ENCODE measurements at regions not wholly inside any gene's neighbourhood (a gene's known extent, or its start where the extent isn't known, plus 50 kb on each side); places are given as distances from the start of the nearest gene placed in this dataset.

GRCh38 chr7:156151078-156151477 lies 338.8 kb upstream of the SHH start:
- FAIRE-seq (no peak), DNase-seq (ENCODE audit: low read depth in 1 of 2, low spot score in 1 of 2) (no peak), ATAC-seq (no peak)
- H3K4me3 ChIP-seq = no peak overlapping the region
- H3K4me2 ChIP-seq = no peak overlapping the region
- 42% methylated on average over 8 of the region's 8 CpGs for WGBS (ENCODE audit: missing lambda C conversion rate)
- CTCF ChIA-PET = interaction anchor here (1.1 kb wide), 1 partner anchor 336 kb away, joined by 4 read pairs; no protein-coding TSS in a partner anchor
- no peaks in the 10 kb centered on the region for H3K9me3 ChIP-seq
- POLR2A ChIA-PET = no interaction called here
- no peak for TF ChIP-seq BCL3 (IDR thresholded peaks at IDR 0.05)
- TF ChIP-seq KDM1A (IDR thresholded peaks at IDR 0.05; ENCODE audit: low read depth) = no peak
- TF ChIP-seq CHD2 (IDR thresholded peaks at IDR 0.05; ENCODE audit: low read length, partially characterized antibody) = no peak
- TF ChIP-seq JUNB (IDR thresholded peaks at IDR 0.05) = no peak
- no peak for TF ChIP-seq NPAS2 (CRISPR knock-in tag; IDR thresholded peaks at IDR 0.05; ENCODE audit: borderline replicate concordance)
- no peak for TF ChIP-seq ZSCAN20 (CRISPR knock-in tag; IDR thresholded peaks at IDR 0.05)
- no peak for TF ChIP-seq ZFP36 (IDR thresholded peaks at IDR 0.05; ENCODE audit: borderline replicate concordance, partially characterized antibody)
- TF ChIP-seq ZC3H11A (IDR thresholded peaks at IDR 0.05) = no peak
- TF ChIP-seq USF2 (IDR thresholded peaks at IDR 0.05) = no peak
- no peak for TF ChIP-seq PHF8 (IDR thresholded peaks at IDR 0.05; ENCODE audit: borderline replicate concordance, low read depth)
- TF ChIP-seq EP300 (IDR thresholded peaks at IDR 0.05) = no peak
- no peak for TF ChIP-seq EHMT2 (IDR thresholded peaks at IDR 0.05; ENCODE audit: low read depth)
- no peak overlapping the region for H3K27ac ChIP-seq
- H3K4me1 ChIP-seq = peaks cover 14% of the 10 kb centered on the region; the same call in 1 of the 3 replicates

- ATAC-seq (no peak), DNase-seq (ENCODE audit: low read depth in 1 of 2, low spot score in 1 of 2) (no peak), FAIRE-seq (no peak)
- Histone ChIP-seq H3K4me1 (0 out of 3 replicates have a peak, but pooled peaks cover 13% of the 10 kb centered on the region), H3K9me3 (no peaks in the 10 kb centered on the region), H3K4me2 (no peak overlapping the region), H3K27ac (no peak overlapping the region), H3K4me3 (no peak overlapping the region)
- TF ChIP-seq HMGXB4 (CRISPR knock-in tag; IDR thresholded peaks at IDR 0.05; ENCODE audit: borderline replicate concordance) (no peak), NPAS2 (CRISPR knock-in tag; IDR thresholded peaks at IDR 0.05; ENCODE audit: borderline replicate concordance) (no peak), CEBPB (IDR thresholded peaks at IDR 0.05) (no peak), EHMT2 (IDR thresholded peaks at IDR 0.05; ENCODE audit: low read depth) (no peak), ZFP36 (IDR thresholded peaks at IDR 0.05; ENCODE audit: borderline replicate concordance, partially characterized antibody) (no peak)
- WGBS (ENCODE audit: missing lambda C conversion rate) = 76% methylated on average over 6 of the region's 9 CpGs
- ChIA-PET POLR2A (no interaction called here), CTCF (interaction anchor here (1.1 to 1.3 kb wide), 4 partner anchors 10 to 351 kb away, joined by 3 read pairs; no protein-coding TSS in a partner anchor)
These were observed 336.7 kb upstream of the SHH start for GRCh38 chr7:156148995-156149394.

GRCh38 chr7:156148547-156148946 lies 336.3 kb upstream of the SHH start:
- ChIA-PET POLR2A (no interaction called here), CTCF (interaction anchor here (0.6 to 1.3 kb wide), 5 partner anchors 11 to 351 kb away, joined by 3 read pairs; no protein-coding TSS in a partner anchor)
- ATAC-seq = no peak
- 73% methylated on average over 6 of the region's 8 CpGs for WGBS (ENCODE audit: missing lambda C conversion rate)
- H3K4me3 ChIP-seq = no peak overlapping the region
- no peak for TF ChIP-seq SMC3 (IDR thresholded peaks at IDR 0.05)
- TF ChIP-seq GATA3 (IDR thresholded peaks at IDR 0.05; ENCODE audit: borderline replicate concordance) = no peak
- TF ChIP-seq TFCP2L1 (CRISPR knock-in tag; IDR thresholded peaks at IDR 0.05) = no peak
- no peak for TF ChIP-seq KDM1A (IDR thresholded peaks at IDR 0.05; ENCODE audit: low read depth)
- TF ChIP-seq NPAS2 (CRISPR knock-in tag; IDR thresholded peaks at IDR 0.05; ENCODE audit: borderline replicate concordance) = no peak
- TF ChIP-seq NR3C1 (IDR thresholded peaks at IDR 0.05) = no peak
- no peak for TF ChIP-seq CBX2 (IDR thresholded peaks at IDR 0.05; ENCODE audit: borderline replicate concordance, low read depth)
- TF ChIP-seq HOXA7 (CRISPR knock-in tag; IDR thresholded peaks at IDR 0.05) = no peak
- TF ChIP-seq MAX (IDR thresholded peaks at IDR 0.05) = no peak
- TF ChIP-seq PHF8 (IDR thresholded peaks at IDR 0.05; ENCODE audit: borderline replicate concordance, low read depth) = no peak
- no peaks in the 10 kb centered on the region for H3K9me3 ChIP-seq
- H3K27ac ChIP-seq = no peak overlapping the region
- 0 out of 3 replicates have a peak, but pooled peaks cover 13% of the 10 kb centered on the region for H3K4me1 ChIP-seq
- no peak for FAIRE-seq
- no peak overlapping the region for H3K4me2 ChIP-seq
- DNase-seq (ENCODE audit: low read depth in 1 of 2, low spot score in 1 of 2) = no peak
